ENCODE measurements at regions not wholly inside any gene's neighbourhood (a gene's known extent, or its start where the extent isn't known, plus 50 kb on each side); places are given as distances from the start of the nearest gene placed in this dataset.

- WGBS, result 96% methylated on average over 2 of the region's 2 CpGs
- Histone ChIP-seq H3K27ac (ENCODE audit: low read depth in 1 of 2, low read length in 1 of 2) (no peak overlapping the region), H3K36me3 (ENCODE audit: control insufficient read depth in 2 of 2, insufficient read depth in 2 of 2, low read length in 1 of 2) (no peaks in the 10 kb centered on the region), H3K4me3 (ENCODE audit: low read length in 2 of 2) (no peak overlapping the region), H3K9me3 (ENCODE audit: control insufficient read depth in 2 of 2, insufficient read depth in 1 of 2, low read length in 1 of 2) (no peaks in the 10 kb centered on the region), H3K4me1 (ENCODE audit: control insufficient read depth in 2 of 2, insufficient read depth in 2 of 2, low read length in 2 of 2) (no peaks in the 10 kb centered on the region), H3K27me3 (ENCODE audit: control insufficient read depth in 2 of 2, insufficient read depth in 1 of 2, low read length in 1 of 2) (no peaks in the 10 kb centered on the region)
- no peak for DNase-seq (ENCODE audit: low read depth in 6 of 9, low spot score in 9 of 9)
Observed at GRCh38 chr7:10222976-10223375, 750.7 kb upstream of the PHF14 start.

DNA sequence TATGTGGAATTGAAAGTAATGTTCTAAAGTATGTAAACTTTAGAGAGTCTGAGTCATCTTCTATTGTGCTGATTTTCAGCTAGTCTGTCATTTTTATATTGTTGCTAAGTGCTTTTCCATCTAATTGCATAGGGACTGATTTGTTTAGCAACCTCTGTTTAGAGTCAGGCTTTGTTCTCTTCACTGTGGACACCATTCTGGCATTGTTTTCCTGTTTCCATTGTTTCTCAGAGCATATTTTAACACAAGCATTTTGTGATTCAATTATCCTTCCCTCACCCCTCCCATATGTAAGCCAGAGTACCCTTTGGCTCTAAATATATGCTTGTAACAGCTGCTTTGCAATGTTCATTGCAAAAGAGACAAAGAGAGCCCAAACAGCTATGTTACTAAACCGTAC lies 748.4 kb upstream of the PHF14 start:
- Histone ChIP-seq H3K4me1 (ENCODE audit: control insufficient read depth in 2 of 2, insufficient read depth in 2 of 2, low read length in 2 of 2) (no peaks in the 10 kb centered on the region), H3K9me3 (ENCODE audit: control insufficient read depth in 2 of 2, insufficient read depth in 1 of 2, low read length in 1 of 2) (no peaks in the 10 kb centered on the region), H3K36me3 (ENCODE audit: control insufficient read depth in 2 of 2, insufficient read depth in 2 of 2, low read length in 1 of 2) (no peaks in the 10 kb centered on the region), H3K27ac (ENCODE audit: low read depth in 1 of 2, low read length in 1 of 2) (no peak overlapping the region), H3K4me3 (ENCODE audit: low read length in 2 of 2) (no peak overlapping the region), H3K27me3 (ENCODE audit: control insufficient read depth in 2 of 2, insufficient read depth in 1 of 2, low read length in 1 of 2) (no peaks in the 10 kb centered on the region)
- WGBS, result 92% methylated on average over 1 of the region's 1 CpG
- DNase-seq (ENCODE audit: low read depth in 6 of 9, low spot score in 9 of 9), result no peak

DNA sequence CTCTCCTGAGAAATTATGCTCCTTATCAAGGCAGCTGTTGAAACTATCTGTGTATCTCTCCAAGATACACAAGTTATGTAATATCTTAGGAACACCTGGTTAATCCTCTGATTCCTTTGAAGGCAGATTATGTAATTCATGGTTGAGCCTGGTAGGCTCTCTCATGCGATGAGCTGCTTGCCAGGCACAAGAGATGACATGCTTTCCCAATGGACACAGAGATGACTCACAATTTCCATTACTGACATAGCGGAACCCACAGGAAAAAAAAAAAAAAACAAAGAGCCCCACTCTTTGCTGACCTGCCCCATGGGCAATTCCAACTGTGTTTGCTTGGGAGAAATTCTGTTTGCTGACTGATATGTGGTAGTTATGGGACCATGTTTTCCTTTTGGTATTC lies 736.4 kb upstream of the PHF14 start:
- WGBS, result 89% methylated on average over 2 of the region's 2 CpGs
- Histone ChIP-seq H3K4me1 (ENCODE audit: control insufficient read depth in 2 of 2, insufficient read depth in 2 of 2, low read length in 2 of 2) (no peaks in the 10 kb centered on the region), H3K36me3 (ENCODE audit: control insufficient read depth in 2 of 2, insufficient read depth in 2 of 2, low read length in 1 of 2) (no peaks in the 10 kb centered on the region), H3K4me3 (ENCODE audit: low read length in 2 of 2) (no peak overlapping the region), H3K9me3 (ENCODE audit: control insufficient read depth in 2 of 2, insufficient read depth in 1 of 2, low read length in 1 of 2) (no peaks in the 10 kb centered on the region), H3K27me3 (ENCODE audit: control insufficient read depth in 2 of 2, insufficient read depth in 1 of 2, low read length in 1 of 2) (no peaks in the 10 kb centered on the region), H3K27ac (ENCODE audit: low read depth in 1 of 2, low read length in 1 of 2) (no peak overlapping the region)
- no peak for DNase-seq (ENCODE audit: low read depth in 6 of 9, low spot score in 9 of 9)

DNA sequence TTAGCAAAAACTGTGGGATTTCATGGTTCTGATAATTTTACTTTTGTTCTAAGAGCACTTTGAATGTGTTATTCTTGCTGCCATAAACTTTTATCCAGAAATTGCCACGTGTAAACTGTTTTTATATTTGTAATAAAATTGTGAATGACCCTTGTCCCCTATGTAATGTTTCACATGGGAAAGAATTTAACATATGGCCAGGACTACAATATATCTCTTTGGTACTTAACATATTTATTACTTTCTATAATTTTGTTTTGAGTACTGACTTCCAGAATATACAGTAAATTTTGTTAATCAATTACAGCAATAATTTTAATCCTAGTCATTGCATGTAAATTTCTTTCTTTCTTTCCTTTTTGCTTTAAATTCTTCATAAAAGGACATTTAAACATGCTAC lies 735.0 kb upstream of the PHF14 start:
- H3K9me3 ChIP-seq (ENCODE audit: control insufficient read depth in 2 of 2, insufficient read depth in 1 of 2, low read length in 1 of 2), result no peaks in the 10 kb centered on the region
- 68% methylated on average over 1 of the region's 1 CpG for WGBS
- H3K27me3 ChIP-seq (ENCODE audit: control insufficient read depth in 2 of 2, insufficient read depth in 1 of 2, low read length in 1 of 2), result no peaks in the 10 kb centered on the region
- H3K27ac ChIP-seq (ENCODE audit: low read depth in 1 of 2, low read length in 1 of 2), result no peak overlapping the region
- H3K4me1 ChIP-seq (ENCODE audit: control insufficient read depth in 2 of 2, insufficient read depth in 2 of 2, low read length in 2 of 2), result no peaks in the 10 kb centered on the region
- no peak for DNase-seq (ENCODE audit: low read depth in 6 of 9, low spot score in 9 of 9)
- no peak overlapping the region for H3K4me3 ChIP-seq (ENCODE audit: low read length in 2 of 2)
- no peaks in the 10 kb centered on the region for H3K36me3 ChIP-seq (ENCODE audit: control insufficient read depth in 2 of 2, insufficient read depth in 2 of 2, low read length in 1 of 2)

- no peak for DNase-seq (ENCODE audit: low read depth in 6 of 9, low spot score in 9 of 9)
- Histone ChIP-seq H3K36me3 (ENCODE audit: control insufficient read depth in 2 of 2, insufficient read depth in 2 of 2, low read length in 1 of 2) (no peaks in the 10 kb centered on the region), H3K4me1 (ENCODE audit: control insufficient read depth in 2 of 2, insufficient read depth in 2 of 2, low read length in 2 of 2) (no peaks in the 10 kb centered on the region), H3K9me3 (ENCODE audit: control insufficient read depth in 2 of 2, insufficient read depth in 1 of 2, low read length in 1 of 2) (no peaks in the 10 kb centered on the region), H3K27me3 (ENCODE audit: control insufficient read depth in 2 of 2, insufficient read depth in 1 of 2, low read length in 1 of 2) (no peaks in the 10 kb centered on the region), H3K27ac (ENCODE audit: low read depth in 1 of 2, low read length in 1 of 2) (no peak overlapping the region), H3K4me3 (ENCODE audit: low read length in 2 of 2) (no peak overlapping the region)
- WGBS, result 87% methylated on average over 3 of the region's 3 CpGs
Observed at GRCh38 chr7:10239695-10240345, 733.9 kb upstream of the PHF14 start.

- DNase-seq (ENCODE audit: low read depth in 6 of 9, low spot score in 9 of 9), result no peak
- Histone ChIP-seq H3K36me3 (ENCODE audit: control insufficient read depth in 2 of 2, insufficient read depth in 2 of 2, low read length in 1 of 2) (no peaks in the 10 kb centered on the region), H3K27ac (ENCODE audit: low read depth in 1 of 2, low read length in 1 of 2) (no peak overlapping the region)
Observed at GRCh38 chr7:10245406-10245805, 728.3 kb upstream of the PHF14 start.

DNA sequence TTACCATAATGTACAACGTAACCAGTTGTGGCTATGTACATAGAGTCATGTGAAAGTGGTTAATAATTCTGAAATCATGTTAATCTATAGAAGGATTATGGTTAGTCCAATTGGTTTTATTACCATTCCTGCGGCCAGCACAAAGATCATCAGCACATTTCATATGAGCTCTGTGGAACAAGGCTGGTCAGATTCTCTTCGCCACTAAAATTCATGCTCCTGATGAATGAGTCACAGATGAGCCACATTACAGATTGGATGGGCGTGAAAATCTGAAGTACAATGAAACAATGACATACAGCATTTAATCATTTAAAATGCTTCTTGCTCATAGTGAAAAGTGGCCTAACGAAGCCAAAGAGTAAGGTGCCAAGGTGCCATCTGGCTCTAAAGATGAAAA lies 716.2 kb upstream of the PHF14 start:
- no peaks in the 10 kb centered on the region for H3K36me3 ChIP-seq (ENCODE audit: control insufficient read depth in 2 of 2, insufficient read depth in 2 of 2, low read length in 1 of 2)
- H3K27ac ChIP-seq (ENCODE audit: low read depth in 1 of 2, low read length in 1 of 2), result no peak overlapping the region
- no peaks in the 10 kb centered on the region for H3K4me1 ChIP-seq (ENCODE audit: control insufficient read depth in 2 of 2, insufficient read depth in 2 of 2, low read length in 2 of 2)
- DNase-seq (ENCODE audit: low read depth in 6 of 9, low spot score in 9 of 9), result no peak
- no peak overlapping the region for H3K4me3 ChIP-seq (ENCODE audit: low read length in 2 of 2)
- H3K27me3 ChIP-seq (ENCODE audit: control insufficient read depth in 2 of 2, insufficient read depth in 1 of 2, low read length in 1 of 2), result no peaks in the 10 kb centered on the region
- WGBS, result 87% methylated on average over 5 of the region's 5 CpGs
- H3K9me3 ChIP-seq (ENCODE audit: control insufficient read depth in 2 of 2, insufficient read depth in 1 of 2, low read length in 1 of 2), result no peaks in the 10 kb centered on the region

More at GRCh38 chr7:10245406-10245805, 728.3 kb upstream of the PHF14 start:
- no peaks in the 10 kb centered on the region for H3K27me3 ChIP-seq (ENCODE audit: control insufficient read depth in 2 of 2, insufficient read depth in 1 of 2, low read length in 1 of 2)
- no peaks in the 10 kb centered on the region for H3K4me1 ChIP-seq (ENCODE audit: control insufficient read depth in 2 of 2, insufficient read depth in 2 of 2, low read length in 2 of 2)
- no peak overlapping the region for H3K4me3 ChIP-seq (ENCODE audit: low read length in 2 of 2)
- peaks cover 0 to 14% of the 10 kb centered on the region in 2 donors for H3K9me3 ChIP-seq (ENCODE audit: control insufficient read depth in 2 of 2, insufficient read depth in 1 of 2, low read length in 1 of 2)

DNA sequence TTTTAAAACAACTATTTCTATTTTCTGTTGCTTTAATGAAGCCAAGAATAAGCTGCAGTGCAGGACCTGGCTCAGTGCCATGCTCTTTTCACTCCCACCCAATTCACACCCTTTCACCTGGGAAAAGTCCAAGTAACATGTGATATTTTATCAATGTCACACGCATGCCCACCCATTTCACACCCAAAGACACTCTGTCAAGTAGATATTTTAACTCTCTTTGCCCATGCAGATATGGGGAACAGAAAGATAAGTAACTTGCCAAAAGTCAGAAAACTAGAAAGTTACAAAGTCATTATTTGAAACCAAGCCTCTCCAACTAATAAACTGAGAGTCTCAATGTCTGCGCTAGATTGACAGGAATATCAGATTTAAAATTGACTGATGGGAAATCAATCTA lies 706.7 kb upstream of the PHF14 start:
- 91% methylated on average over 2 of the region's 2 CpGs for WGBS
- H3K4me3 ChIP-seq (ENCODE audit: low read length in 2 of 2), result no peak overlapping the region
- H3K27ac ChIP-seq (ENCODE audit: low read depth in 1 of 2, low read length in 1 of 2), result no peak overlapping the region
- peaks cover 0 to 6% of the 10 kb centered on the region in 2 donors for H3K9me3 ChIP-seq (ENCODE audit: control insufficient read depth in 2 of 2, insufficient read depth in 1 of 2, low read length in 1 of 2)
- no peaks in the 10 kb centered on the region for H3K36me3 ChIP-seq (ENCODE audit: control insufficient read depth in 2 of 2, insufficient read depth in 2 of 2, low read length in 1 of 2)
- DNase-seq (ENCODE audit: low read depth in 6 of 9, low spot score in 9 of 9), result no peak
- H3K4me1 ChIP-seq (ENCODE audit: control insufficient read depth in 2 of 2, insufficient read depth in 2 of 2, low read length in 2 of 2), result no peaks in the 10 kb centered on the region
- no peaks in the 10 kb centered on the region for H3K27me3 ChIP-seq (ENCODE audit: control insufficient read depth in 2 of 2, insufficient read depth in 1 of 2, low read length in 1 of 2)

DNA sequence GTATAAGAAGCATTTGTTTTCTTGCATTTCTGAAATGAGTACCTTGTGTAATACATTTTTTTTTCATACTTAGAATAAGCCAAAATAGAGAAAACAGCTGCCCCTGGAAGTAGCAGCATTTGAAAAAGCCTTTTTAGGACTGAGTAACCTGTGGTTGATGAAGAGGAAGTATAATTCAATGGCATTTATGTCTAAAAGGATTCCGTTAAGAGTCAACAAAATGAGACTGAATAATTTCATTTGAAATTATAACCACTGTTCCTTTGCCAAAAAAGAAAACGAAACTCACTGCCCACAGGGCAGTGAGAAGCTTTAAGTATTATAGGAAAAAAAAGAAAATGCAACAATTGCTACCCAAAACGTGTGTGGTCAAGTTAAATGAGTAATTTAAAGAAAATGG lies 705.6 kb upstream of the PHF14 start:
- WGBS, result 3% methylated on average over 3 of the region's 3 CpGs
- no peak overlapping the region for H3K27ac ChIP-seq (ENCODE audit: low read depth in 1 of 2, low read length in 1 of 2)
- no peaks in the 10 kb centered on the region for H3K27me3 ChIP-seq (ENCODE audit: control insufficient read depth in 2 of 2, insufficient read depth in 1 of 2, low read length in 1 of 2)
- H3K4me1 ChIP-seq (ENCODE audit: control insufficient read depth in 2 of 2, insufficient read depth in 2 of 2, low read length in 2 of 2), result no peaks in the 10 kb centered on the region
- DNase-seq (ENCODE audit: low read depth in 6 of 9, low spot score in 9 of 9), result no peak
- peaks cover 0 to 6% of the 10 kb centered on the region in 2 donors for H3K9me3 ChIP-seq (ENCODE audit: control insufficient read depth in 2 of 2, insufficient read depth in 1 of 2, low read length in 1 of 2)
- H3K36me3 ChIP-seq (ENCODE audit: control insufficient read depth in 2 of 2, insufficient read depth in 2 of 2, low read length in 1 of 2), result no peaks in the 10 kb centered on the region
- no peak overlapping the region for H3K4me3 ChIP-seq (ENCODE audit: low read length in 2 of 2)

DNA sequence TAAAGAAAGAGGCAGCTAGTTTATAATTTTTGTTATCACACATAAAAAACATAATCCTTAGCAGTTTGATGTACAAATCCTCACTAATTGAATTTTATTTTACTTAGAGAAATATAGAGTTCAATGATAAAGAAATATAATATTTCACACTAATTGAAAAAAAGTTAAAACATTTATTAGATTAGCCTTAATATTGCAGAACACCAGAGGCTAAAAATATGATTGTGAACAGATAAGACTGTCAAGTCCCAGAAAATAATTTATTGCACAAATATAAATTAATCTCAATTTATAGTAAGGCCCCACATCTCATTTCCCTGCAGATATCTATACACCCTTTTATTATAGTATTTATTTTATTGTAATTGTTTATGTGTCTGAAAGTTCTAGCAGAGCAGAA lies 690.8 kb upstream of the PHF14 start:
- H3K27ac ChIP-seq (ENCODE audit: low read depth in 1 of 2, low read length in 1 of 2), result no peak overlapping the region
- no peaks in the 10 kb centered on the region for H3K4me1 ChIP-seq (ENCODE audit: control insufficient read depth in 2 of 2, insufficient read depth in 2 of 2, low read length in 2 of 2)
- H3K9me3 ChIP-seq (ENCODE audit: control insufficient read depth in 2 of 2, insufficient read depth in 1 of 2, low read length in 1 of 2), result no peaks in the 10 kb centered on the region
- DNase-seq (ENCODE audit: low read depth in 6 of 9, low spot score in 9 of 9), result no peak
- H3K36me3 ChIP-seq (ENCODE audit: control insufficient read depth in 2 of 2, insufficient read depth in 2 of 2, low read length in 1 of 2), result no peaks in the 10 kb centered on the region
- no peak overlapping the region for H3K4me3 ChIP-seq (ENCODE audit: low read length in 2 of 2)
- H3K27me3 ChIP-seq (ENCODE audit: control insufficient read depth in 2 of 2, insufficient read depth in 1 of 2, low read length in 1 of 2), result no peaks in the 10 kb centered on the region
